GM12878 (cell line): ENCODE measurements at regions not wholly inside any gene's neighbourhood (a gene's known extent, or its start where the extent isn't known, plus 50 kb on each side); places are given as distances from the start of the nearest gene placed in this dataset.

Source experiments
- ASH2L ChIP-seq: fragments of 300-600, 200-600 bp; sonication (generic); IDR thresholded peaks from 2 replicates; pipeline ENCODE4 v1.6.1; 2017; ENCODE audit warnings: low read depth, mild to moderate bottlenecking, borderline replicate concordance
- BACH1 ChIP-seq: fragments of 450-650 bp; IDR thresholded peaks from 2 replicates; pipeline ENCODE4 v1.6.1; 2017; ENCODE audit warnings: mild to moderate bottlenecking, borderline replicate concordance
- NFIC ChIP-seq: IDR thresholded peaks from 2 replicates; pipeline ENCODE4 v1.6.1; 2012; ENCODE audit warnings: low read depth, mild to moderate bottlenecking, inconsistent platforms, low read length, moderate library complexity
- NRF1 ChIP-seq: conservative IDR thresholded peaks from 2 replicates; pipeline ENCODE4 v1.6.1; 2011; ENCODE audit warnings: mild to moderate bottlenecking, low read depth, low read length, improper control_type of control experiment
- POLR2AphosphoS5 ChIP-seq: IDR thresholded peaks from 2 replicates; pipeline ENCODE4 v1.6.1; 2011; ENCODE audit warnings: mild to moderate bottlenecking, low read length, inconsistent platforms
- RELA ChIP-seq: fragments of 450-650 bp; IDR thresholded peaks from 2 replicates; pipeline ENCODE4 v1.8.0; 2014; ENCODE audit warnings: borderline replicate concordance; ENCODE audit not compliant: partially characterized antibody
- ZSCAN29 ChIP-seq: fragments of 450-650 bp; IDR thresholded peaks from 2 replicates; pipeline ENCODE4 v1.6.1; 2017; ENCODE audit warnings: mild to moderate bottlenecking, moderate library complexity
- TF ChIP-seq, protein P1 (sequence below), 3 experiments: IDR thresholded peaks in 2 of 3; conservative IDR thresholded peaks in 1 of 3; 2 replicates each; pipeline ENCODE4 v1.5.1; 2011; ENCODE audit warnings: low read depth in 3 of 3, low read length in 3 of 3, mild to moderate bottlenecking in 3 of 3, control low read depth in 2 of 3, moderate library complexity in 2 of 3, inconsistent platforms in 1 of 3, mixed read lengths in 1 of 3; ENCODE audit not compliant: control insufficient read depth in 2 of 3, insufficient read depth in 1 of 3; ENCODE audit errors: extremely low read depth in 1 of 3

DNA sequence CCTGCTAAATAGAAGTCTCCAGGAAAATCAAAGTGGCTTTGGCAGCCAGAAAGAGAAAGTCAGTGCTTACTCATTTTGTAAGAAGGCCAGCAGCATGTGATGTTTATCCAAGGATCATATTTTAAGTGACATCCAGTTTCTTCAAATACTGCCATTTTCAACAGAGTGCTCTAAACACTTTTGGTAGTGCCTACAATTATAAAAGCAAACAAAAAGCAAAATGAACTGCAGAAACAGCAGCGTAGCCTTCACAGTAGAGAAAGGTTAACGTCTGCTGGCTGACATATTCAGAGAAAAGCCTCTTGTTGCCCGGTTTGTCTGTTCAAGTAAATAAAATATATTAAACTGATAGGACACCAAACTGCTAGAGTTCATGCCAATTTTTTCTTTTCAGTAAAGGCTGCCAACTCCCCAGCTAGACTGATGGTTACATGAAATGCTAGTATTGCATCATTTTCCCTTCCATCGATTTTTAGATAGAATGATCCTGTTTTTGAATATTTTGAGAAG, 705.7 kb upstream of the SLC35B3 start:
- TF ChIP-seq ASH2L: no peak
- TF ChIP-seq RELA: no peak
- no peak for TF ChIP-seq ZSCAN29
- TF ChIP-seq, protein P1, sequence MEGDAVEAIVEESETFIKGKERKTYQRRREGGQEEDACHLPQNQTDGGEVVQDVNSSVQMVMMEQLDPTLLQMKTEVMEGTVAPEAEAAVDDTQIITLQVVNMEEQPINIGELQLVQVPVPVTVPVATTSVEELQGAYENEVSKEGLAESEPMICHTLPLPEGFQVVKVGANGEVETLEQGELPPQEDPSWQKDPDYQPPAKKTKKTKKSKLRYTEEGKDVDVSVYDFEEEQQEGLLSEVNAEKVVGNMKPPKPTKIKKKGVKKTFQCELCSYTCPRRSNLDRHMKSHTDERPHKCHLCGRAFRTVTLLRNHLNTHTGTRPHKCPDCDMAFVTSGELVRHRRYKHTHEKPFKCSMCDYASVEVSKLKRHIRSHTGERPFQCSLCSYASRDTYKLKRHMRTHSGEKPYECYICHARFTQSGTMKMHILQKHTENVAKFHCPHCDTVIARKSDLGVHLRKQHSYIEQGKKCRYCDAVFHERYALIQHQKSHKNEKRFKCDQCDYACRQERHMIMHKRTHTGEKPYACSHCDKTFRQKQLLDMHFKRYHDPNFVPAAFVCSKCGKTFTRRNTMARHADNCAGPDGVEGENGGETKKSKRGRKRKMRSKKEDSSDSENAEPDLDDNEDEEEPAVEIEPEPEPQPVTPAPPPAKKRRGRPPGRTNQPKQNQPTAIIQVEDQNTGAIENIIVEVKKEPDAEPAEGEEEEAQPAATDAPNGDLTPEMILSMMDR (IDR thresholded peaks at IDR 0.05 in 2 of 3, conservative IDR thresholded peaks at IDR 0.05 in 1 of 3; ENCODE audit: control insufficient read depth in 2 of 3, extremely low read depth in 1 of 3, insufficient read depth in 1 of 3, low read depth in 3 of 3, low read length in 3 of 3): no peak
- TF ChIP-seq POLR2AphosphoS5: no peak
- no peak for TF ChIP-seq NRF1
- TF ChIP-seq NFIC: no peak
- no peak for TF ChIP-seq BACH1
